ENCODE measurements at regions not wholly inside any gene's neighbourhood (a gene's known extent, or its start where the extent isn't known, plus 50 kb on each side); places are given as distances from the start of the nearest gene placed in this dataset.
A peak's percentile ranks its signal among the peaks of the same experiment; 100 is the strongest.

GRCh38 chr17:74098136-74099024 is 105.1 kb upstream of the RPL38 start:
- peak overlapping the region; percentile 2 for H3K4me3 ChIP-seq (ENCODE audit: low read depth, low read length)

GRCh38 chr17:74099442-74100340 is 103.8 kb upstream of the RPL38 start:
- no peak overlapping the region for H3K4me3 ChIP-seq (ENCODE audit: low read depth, low read length)

- no peak overlapping the region for H3K4me3 ChIP-seq (ENCODE audit: low read depth, low read length)
Measured at GRCh38 chr17:74104921-74105320, 98.6 kb upstream of the RPL38 start.

- no peak overlapping the region for H3K4me3 ChIP-seq (ENCODE audit: low read depth, low read length)
Measured at GRCh38 chr17:74107107-74107506, 96.4 kb upstream of the RPL38 start.

GRCh38 chr17:74108126-74108705 is 95.3 kb upstream of the RPL38 start:
- no peak overlapping the region for H3K4me3 ChIP-seq (ENCODE audit: low read depth, low read length)

GRCh38 chr17:74110467-74110866 is 93.0 kb upstream of the RPL38 start:
- no peak overlapping the region for H3K4me3 ChIP-seq (ENCODE audit: low read depth, low read length)

- H3K4me3 ChIP-seq (ENCODE audit: low read depth, low read length), result no peak overlapping the region
Measured at GRCh38 chr17:74113326-74113725, 90.2 kb upstream of the RPL38 start.

- H3K4me3 ChIP-seq (ENCODE audit: low read depth, low read length), result no peak overlapping the region
Measured at GRCh38 chr17:74113952-74114351, 89.5 kb upstream of the RPL38 start.

DNA sequence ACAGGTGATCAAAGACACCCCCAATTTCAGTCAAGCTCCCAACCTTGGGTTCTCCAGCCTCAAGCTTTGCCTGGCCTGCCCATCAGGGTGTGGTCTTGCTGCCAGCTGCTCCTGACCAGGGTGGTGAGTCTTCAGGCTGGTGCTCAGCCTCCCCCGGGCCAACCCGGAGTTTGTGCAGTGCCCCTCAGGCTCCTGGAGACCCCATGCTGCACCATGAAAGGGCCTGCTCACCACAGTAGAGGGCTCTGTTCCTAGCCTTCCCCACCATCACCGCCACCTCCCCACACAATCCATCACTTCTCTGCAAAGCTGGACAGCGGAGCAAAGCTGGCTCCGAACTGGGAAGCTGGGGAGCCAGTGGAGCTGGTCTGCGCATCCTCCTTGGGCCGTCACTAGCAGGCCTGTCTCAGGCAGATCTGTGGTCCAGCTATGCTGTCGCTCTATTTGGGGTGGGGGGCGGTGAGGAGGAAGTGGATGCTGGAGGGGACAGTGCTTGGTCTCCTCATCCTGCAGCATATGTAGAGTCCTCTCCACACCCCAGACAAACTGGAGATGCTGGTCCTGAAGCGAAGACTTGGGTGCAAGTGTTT is 88.5 kb upstream of the RPL38 start:
- no peak overlapping the region for H3K4me3 ChIP-seq (ENCODE audit: low read depth, low read length)

- H3K4me3 ChIP-seq (ENCODE audit: low read depth, low read length), result no peak overlapping the region
Measured at GRCh38 chr17:74115586-74115985, 87.9 kb upstream of the RPL38 start.

GRCh38 chr17:74116087-74116717 is 87.3 kb upstream of the RPL38 start:
- H3K4me3 ChIP-seq (ENCODE audit: low read depth, low read length), result no peak overlapping the region

GRCh38 chr17:74117087-74117698 is 86.3 kb upstream of the RPL38 start:
- H3K4me3 ChIP-seq (ENCODE audit: low read depth, low read length), result no peak overlapping the region

GRCh38 chr17:74117999-74118421 is 85.5 kb upstream of the RPL38 start:
- H3K4me3 ChIP-seq (ENCODE audit: low read depth, low read length), result no peak overlapping the region

DNA sequence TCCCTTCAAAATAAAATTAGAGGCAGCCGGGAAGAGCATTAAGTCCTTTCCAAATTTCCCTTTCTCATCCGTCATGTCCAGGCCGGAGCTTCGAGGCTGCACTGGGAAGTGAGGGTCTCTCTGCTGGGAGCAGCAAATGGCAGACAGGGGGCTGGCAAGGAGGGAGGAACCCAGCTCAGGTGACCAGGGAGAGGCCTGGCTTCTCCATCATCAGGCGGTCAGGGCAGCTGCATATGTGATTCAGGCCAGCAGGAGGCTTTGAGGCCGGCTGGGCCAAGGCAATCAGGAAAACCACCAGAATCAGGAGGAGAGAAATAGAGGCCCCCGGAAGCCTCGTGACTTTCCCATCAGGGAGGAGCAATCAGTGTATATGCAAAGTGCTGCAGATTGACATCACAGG is 85.0 kb upstream of the RPL38 start:
- H3K4me3 ChIP-seq (ENCODE audit: low read depth, low read length), result no peak overlapping the region

- H3K4me3 ChIP-seq (ENCODE audit: low read depth, low read length), result no peak overlapping the region
Measured at GRCh38 chr17:74119049-74119580, 84.4 kb upstream of the RPL38 start.

DNA sequence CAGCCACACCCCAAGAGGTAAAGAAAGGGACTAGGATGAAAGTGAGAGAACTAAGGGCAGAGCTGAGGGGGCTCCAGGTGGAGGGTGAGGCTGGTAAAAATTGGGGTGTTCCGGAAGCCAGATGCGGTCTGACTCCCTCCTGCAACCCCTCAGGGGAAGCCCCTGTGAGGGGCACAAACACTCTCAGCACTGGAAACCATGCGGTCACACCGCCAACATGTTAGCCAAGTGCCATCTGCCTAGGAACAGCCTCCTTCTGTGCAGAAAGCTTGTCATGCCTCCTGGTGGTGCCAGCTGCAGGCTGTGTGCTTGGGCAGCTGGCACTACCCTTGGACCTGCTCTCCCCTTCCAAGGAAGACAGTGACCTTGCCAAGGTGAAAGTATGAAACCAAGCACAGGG is 83.5 kb upstream of the RPL38 start:
- H3K4me3 ChIP-seq (ENCODE audit: low read depth, low read length), result no peak overlapping the region

- H3K4me3 ChIP-seq (ENCODE audit: low read depth, low read length), result no peak overlapping the region
Measured at GRCh38 chr17:74123350-74123749, 80.1 kb upstream of the RPL38 start.

DNA sequence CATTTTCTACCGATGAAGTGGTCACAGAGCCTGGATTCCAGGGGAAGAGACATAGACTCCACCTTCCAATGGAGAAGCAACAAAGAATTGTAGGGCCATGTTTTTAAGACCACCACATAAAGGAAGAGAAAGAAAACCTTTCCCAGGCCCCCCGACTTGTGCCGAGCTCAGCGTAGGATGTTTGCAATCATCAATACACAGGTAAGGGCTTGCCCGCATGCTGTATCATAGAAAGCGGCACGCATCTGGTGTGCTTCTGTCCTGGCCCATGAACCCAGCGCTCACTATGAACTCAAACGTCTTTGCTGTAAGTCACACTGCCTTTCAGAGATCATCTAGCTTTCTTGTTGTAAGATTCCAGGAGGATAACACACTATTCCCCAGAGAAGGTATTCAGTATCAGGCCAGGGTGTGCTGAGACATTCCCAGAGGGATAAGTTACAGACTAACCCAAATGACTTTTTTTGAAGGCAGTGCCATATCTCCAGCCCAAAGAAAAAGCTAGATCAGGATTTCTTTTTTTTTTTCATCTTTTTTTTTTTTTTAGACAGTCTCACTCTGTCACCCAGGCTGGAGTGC is 79.5 kb upstream of the RPL38 start:
- no peak overlapping the region for H3K4me3 ChIP-seq (ENCODE audit: low read depth, low read length)

DNA sequence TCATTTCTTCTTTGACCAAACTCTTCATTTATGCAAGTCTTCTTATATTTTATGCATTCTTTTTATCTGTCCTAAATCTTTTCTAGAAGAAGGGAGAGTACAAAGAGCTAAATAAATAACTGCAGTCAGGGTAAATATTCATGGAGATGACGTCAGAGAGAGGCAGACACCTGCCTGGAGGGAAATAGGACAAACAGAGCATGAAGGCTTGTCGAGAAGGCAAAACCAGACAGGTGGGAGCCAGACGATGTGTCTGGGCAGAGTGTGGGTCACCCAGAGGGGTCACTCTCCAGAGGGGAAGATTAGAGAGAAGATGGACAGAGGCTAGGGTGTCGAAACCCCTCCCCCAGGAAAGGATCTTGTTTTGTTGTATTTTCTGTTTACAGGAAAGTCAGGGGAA is 78.3 kb upstream of the RPL38 start:
- no peak overlapping the region for H3K4me3 ChIP-seq (ENCODE audit: low read depth, low read length)
